ENCODE measurements at regions not wholly inside any gene's neighbourhood (a gene's known extent, or its start where the extent isn't known, plus 50 kb on each side); places are given as distances from the start of the nearest gene placed in this dataset.
"Not testable (repeated sequence)": the region's sequence is repeated elsewhere in the genome, so short reads cannot be mapped to it uniquely, and the experiment has no call there.

- Histone ChIP-seq H3K27me3 (ENCODE audit: control insufficient read depth, insufficient read depth, low read length) (no peaks in the 10 kb centered on the region), H3K79me2 (ENCODE audit: control insufficient read depth, insufficient read depth, low read length) (no peaks in the 10 kb centered on the region), H3K36me3 (ENCODE audit: control insufficient read depth, insufficient read depth, low read length) (no peaks in the 10 kb centered on the region), H3K4me2 (ENCODE audit: extremely low read depth, insufficient read depth, low read length) (no peak overlapping the region), H3K4me3 (replicated peaks in 1 of 4; ENCODE audit: control extremely low read depth in 1 of 4, insufficient read depth in 1 of 4, low read depth in 3 of 4, low read length in 4 of 4) (no peak overlapping the region), H3K27ac (ENCODE audit: insufficient read depth, low read length) (no peak overlapping the region), H3K9me3 (ENCODE audit: control insufficient read depth, insufficient read depth, low read depth, low read length) (no peaks in the 10 kb centered on the region), H2AFZ (ENCODE audit: low read length) (no peak overlapping the region), H4K20me1 (ENCODE audit: control insufficient read depth, extremely low read depth, insufficient read depth, low read length) (no peaks in the 10 kb centered on the region), H3K4me1 (ENCODE audit: control insufficient read depth, extremely low read depth, insufficient read depth, low read length) (no peaks in the 10 kb centered on the region), H3K9ac (ENCODE audit: insufficient read depth, low read length) (no peak overlapping the region)
- DNase-seq (ENCODE audit: low read depth in 2 of 2), result no peak
- TF ChIP-seq CTCF (conservative IDR thresholded peaks at IDR 0.05 in 1 of 2, IDR thresholded peaks at IDR 0.05 in 1 of 2; ENCODE audit: low read depth in 1 of 2, low read length in 2 of 2) (no peak), EZH2 (IDR thresholded peaks at IDR 0.05; ENCODE audit: low read length, missing control alignments) (no peak)
These were observed 151.5 kb upstream of the SALL3 start for GRCh38 chr18:78828131-78828530.

- H3K4me1 ChIP-seq (ENCODE audit: control insufficient read depth, extremely low read depth, insufficient read depth, low read length); H3K79me2 ChIP-seq (ENCODE audit: control insufficient read depth, insufficient read depth, low read length); H3K4me2 ChIP-seq (ENCODE audit: extremely low read depth, insufficient read depth, low read length); H3K9ac ChIP-seq (ENCODE audit: insufficient read depth, low read length); H3K27ac ChIP-seq (ENCODE audit: insufficient read depth, low read length); H2AFZ ChIP-seq (ENCODE audit: low read length); H3K27me3 ChIP-seq (ENCODE audit: control insufficient read depth, insufficient read depth, low read length); H4K20me1 ChIP-seq (ENCODE audit: control insufficient read depth, extremely low read depth, insufficient read depth, low read length); H3K4me3 ChIP-seq (replicated peaks in 1 of 4; ENCODE audit: control extremely low read depth in 1 of 4, insufficient read depth in 1 of 4, low read depth in 3 of 4, low read length in 4 of 4); H3K36me3 ChIP-seq (ENCODE audit: control insufficient read depth, insufficient read depth, low read length); H3K9me3 ChIP-seq (ENCODE audit: control insufficient read depth, insufficient read depth, low read depth, low read length); DNase-seq (ENCODE audit: low read depth in 2 of 2): not testable (repeated sequence)
These were observed 150.6 kb upstream of the SALL3 start for GRCh38 chr18:78829026-78829425.

GRCh38 chr18:78830161-78830560 lies 149.5 kb upstream of the SALL3 start:
- no peaks in the 10 kb centered on the region for H3K9me3 ChIP-seq (ENCODE audit: control insufficient read depth, insufficient read depth, low read depth, low read length)
- no peak overlapping the region for H3K4me3 ChIP-seq (replicated peaks in 1 of 4; ENCODE audit: control extremely low read depth in 1 of 4, insufficient read depth in 1 of 4, low read depth in 3 of 4, low read length in 4 of 4)
- no peak overlapping the region for H3K9ac ChIP-seq (ENCODE audit: insufficient read depth, low read length)
- no peaks in the 10 kb centered on the region for H4K20me1 ChIP-seq (ENCODE audit: control insufficient read depth, extremely low read depth, insufficient read depth, low read length)
- no peak overlapping the region for H2AFZ ChIP-seq (ENCODE audit: low read length)
- H3K36me3 ChIP-seq (ENCODE audit: control insufficient read depth, insufficient read depth, low read length), result no peaks in the 10 kb centered on the region
- no peak overlapping the region for H3K27ac ChIP-seq (ENCODE audit: insufficient read depth, low read length)
- no peak for DNase-seq (ENCODE audit: low read depth in 2 of 2)
- no peak overlapping the region for H3K4me2 ChIP-seq (ENCODE audit: extremely low read depth, insufficient read depth, low read length)
- H3K4me1 ChIP-seq (ENCODE audit: control insufficient read depth, extremely low read depth, insufficient read depth, low read length), result no peaks in the 10 kb centered on the region
- no peaks in the 10 kb centered on the region for H3K27me3 ChIP-seq (ENCODE audit: control insufficient read depth, insufficient read depth, low read length)
- H3K79me2 ChIP-seq (ENCODE audit: control insufficient read depth, insufficient read depth, low read length), result no peaks in the 10 kb centered on the region
- TF ChIP-seq CTCF (conservative IDR thresholded peaks at IDR 0.05 in 1 of 2, IDR thresholded peaks at IDR 0.05 in 1 of 2; ENCODE audit: low read depth in 1 of 2, low read length in 2 of 2) (no peak), EZH2 (IDR thresholded peaks at IDR 0.05; ENCODE audit: low read length, missing control alignments) (no peak)

- H3K9ac ChIP-seq (ENCODE audit: insufficient read depth, low read length), result no peak overlapping the region
- H2AFZ ChIP-seq (ENCODE audit: low read length), result no peak overlapping the region
- no peak for DNase-seq (ENCODE audit: low read depth in 2 of 2)
- H4K20me1 ChIP-seq (ENCODE audit: control insufficient read depth, extremely low read depth, insufficient read depth, low read length), result no peaks in the 10 kb centered on the region
- no peaks in the 10 kb centered on the region for H3K27me3 ChIP-seq (ENCODE audit: control insufficient read depth, insufficient read depth, low read length)
- no peak overlapping the region for H3K27ac ChIP-seq (ENCODE audit: insufficient read depth, low read length)
- no peaks in the 10 kb centered on the region for H3K36me3 ChIP-seq (ENCODE audit: control insufficient read depth, insufficient read depth, low read length)
- no peaks in the 10 kb centered on the region for H3K9me3 ChIP-seq (ENCODE audit: control insufficient read depth, insufficient read depth, low read depth, low read length)
- TF ChIP-seq CTCF (conservative IDR thresholded peaks at IDR 0.05 in 1 of 2, IDR thresholded peaks at IDR 0.05 in 1 of 2; ENCODE audit: low read depth in 1 of 2, low read length in 2 of 2) (no peak), EZH2 (IDR thresholded peaks at IDR 0.05; ENCODE audit: low read length, missing control alignments) (no peak)
- H3K79me2 ChIP-seq (ENCODE audit: control insufficient read depth, insufficient read depth, low read length), result no peaks in the 10 kb centered on the region
- no peaks in the 10 kb centered on the region for H3K4me1 ChIP-seq (ENCODE audit: control insufficient read depth, extremely low read depth, insufficient read depth, low read length)
- no peak overlapping the region for H3K4me3 ChIP-seq (replicated peaks in 1 of 4; ENCODE audit: control extremely low read depth in 1 of 4, insufficient read depth in 1 of 4, low read depth in 3 of 4, low read length in 4 of 4)
- H3K4me2 ChIP-seq (ENCODE audit: extremely low read depth, insufficient read depth, low read length), result no peak overlapping the region
These were observed 148.8 kb upstream of the SALL3 start for GRCh38 chr18:78830826-78831225.

Data from fibroblast of lung (primary cell).